HCT116 (cell line): ENCODE measurements at regions not wholly inside any gene's neighbourhood (a gene's known extent, or its start where the extent isn't known, plus 50 kb on each side); places are given as distances from the start of the nearest gene placed in this dataset.

Experiments
- ATAC-seq: fragments of 200-7000 bp; cut with Tn5 transposase; 2 replicates; pipeline ENCODE4 v1.9.1; 2020; ENCODE audit warnings: mild to moderate bottlenecking, moderate library complexity
- BruUV-seq: library from RNA; stranded (reverse); fragments of 400-500 nt; replicated peaks from 2 replicates; lab custom pipeline; 2021; lab: Mats Ljungman, UMichigan
- CTCF ChIA-PET: fragments of 300-600 bp; sonication (Branson Sonifier 250); formaldehyde crosslinking; loops from one replicate; lab custom pipeline; 2021; ENCODE audit warnings: antibody characterized with exemption; lab: Charles Lee
- POLR2A ChIA-PET: fragments of 300-600, 350-600 bp; sonication (Branson Sonifier 250); formaldehyde crosslinking; loops from one replicate; lab custom pipeline; 2021; ENCODE audit warnings: antibody characterized with exemption; lab: Charles Lee
- RAD21 ChIA-PET, 2 experiments: fragments of 300-600 bp; sonication (Branson Sonifier 250); formaldehyde crosslinking; loops; one replicate each; lab custom pipeline; 2023; ENCODE audit warnings: low total read pairs in 2 of 2; ENCODE audit not compliant: uncharacterized antibody in 2 of 2, unreplicated experiment in 2 of 2, low non-redundant PET in 1 of 2; lab: Charles Lee
- DNase-seq: peaks from one replicate; pipeline ENCODE4 v3.0.0-alpha.2; 2010; ENCODE audit warnings: low read depth, low spot score
- H2AFZ ChIP-seq: fragments of 200-600 bp; shearing (Covaris generic), sonication (generic); 2 replicates; pipeline ENCODE4 v1.6.1; 2017; ENCODE audit warnings: low read depth, mixed run types, mixed read lengths, antibody characterized with exemption, low read length; ENCODE audit not compliant: poor library complexity, severe bottlenecking
- H3K27ac ChIP-seq: 2 replicates; pipeline ENCODE4 v1.5.1; 2012; ENCODE audit warnings: low read depth, low read length
- H3K27me3 ChIP-seq: fragments of 200-600 bp; sonication (generic); 2 replicates; pipeline ENCODE4 v1.6.1; 2016; ENCODE audit warnings: mixed run types, low read length, mixed read lengths; ENCODE audit not compliant: insufficient read depth
- H3K36me3 ChIP-seq, 2 experiments: fragments of 200-500 bp in 1 of 2; fragments of 200-600 bp in 1 of 2; sonication (Bioruptor generic) in 1 of 2; sonication (generic) in 1 of 2; 2 replicates each; pipeline versions ENCODE4 v1.5.1 to v1.6.1; 2014 to 2016; ENCODE audit warnings: low read length in 2 of 2, inconsistent platforms in 1 of 2, mixed read lengths in 1 of 2, mixed run types in 1 of 2; ENCODE audit not compliant: insufficient read depth in 2 of 2, control insufficient read depth in 1 of 2
- H3K4me1 ChIP-seq, 2 experiments: fragments of 200-600 bp in 1 of 2; sonication (generic) in 1 of 2; 2 replicates each; pipeline versions ENCODE4 v1.5.1 to v1.6.1; 2012 to 2017; ENCODE audit warnings: low read length in 2 of 2, inconsistent platforms in 1 of 2, mild to moderate bottlenecking in 1 of 2, mixed read lengths in 1 of 2, mixed run types in 1 of 2, moderate library complexity in 1 of 2; ENCODE audit not compliant: insufficient read depth in 2 of 2, control insufficient read depth in 1 of 2
- H3K4me2 ChIP-seq: fragments of 200-600 bp; sonication (generic); 2 replicates; pipeline ENCODE4 v1.6.1; 2017; ENCODE audit warnings: mixed run types, low read length, mixed read lengths
- H3K4me3 ChIP-seq, 2 experiments: fragments of 200-600 bp in 1 of 2; sonication (generic) in 1 of 2; replicated peaks in 1 of 2; 2 replicates each; pipeline ENCODE4 v1.5.1; 2011 to 2016; ENCODE audit warnings: low read length in 2 of 2, control low read depth in 1 of 2, low read depth in 1 of 2, mild to moderate bottlenecking in 1 of 2, mixed read lengths in 1 of 2, mixed run types in 1 of 2
- H3K79me2 ChIP-seq: fragments of 200-600 bp; sonication (generic); 2 replicates; pipeline ENCODE4 v1.6.1; 2017; ENCODE audit warnings: mild to moderate bottlenecking, mixed run types, low read length, moderate library complexity, mixed read lengths; ENCODE audit not compliant: insufficient read depth
- H3K9ac ChIP-seq: fragments of 200-600 bp; sonication (generic); 2 replicates; pipeline ENCODE4 v1.6.1; 2016; ENCODE audit warnings: low read length, mixed read lengths
- H3K9me2 ChIP-seq: fragments of 200-600 bp; sonication (generic), shearing (Covaris generic); 2 replicates; pipeline ENCODE4 v1.6.1; 2017; ENCODE audit warnings: mixed run types, mild to moderate bottlenecking, moderate library complexity; ENCODE audit not compliant: insufficient read depth
- H3K9me3 ChIP-seq, 2 experiments: fragments of 200-500 bp in 1 of 2; fragments of 200-600 bp in 1 of 2; sonication (Bioruptor generic) in 1 of 2; sonication (generic) in 1 of 2; 2 replicates each; pipeline ENCODE4 v1.6.1; 2014 to 2017; ENCODE audit warnings: low read length in 2 of 2, mixed read lengths in 2 of 2, inconsistent platforms in 1 of 2, low read depth in 1 of 2, mild to moderate bottlenecking in 1 of 2, mixed run types in 1 of 2, moderate library complexity in 1 of 2; ENCODE audit not compliant: control insufficient read depth in 1 of 2, insufficient read depth in 1 of 2
- H4K20me1 ChIP-seq: fragments of 200-600 bp; sonication (generic), shearing (Covaris generic); 2 replicates; pipeline ENCODE4 v1.6.1; 2017; ENCODE audit warnings: mixed run types, mild to moderate bottlenecking, moderate library complexity; ENCODE audit not compliant: insufficient read depth
- CBX3 ChIP-seq: IDR thresholded peaks from 2 replicates; pipeline ENCODE4 v1.6.1; 2012; ENCODE audit warnings: low read depth
- CTCF ChIP-seq, 3 experiments: fragments of 200-600 bp in 1 of 3; sonication (generic) in 1 of 3; IDR thresholded peaks in 2 of 3; conservative IDR thresholded peaks in 1 of 3; 2 replicates each; pipeline ENCODE4 v1.5.1; 2012 to 2017; ENCODE audit warnings: low read depth in 2 of 3, low read length in 2 of 3, antibody characterized with exemption in 1 of 3, borderline replicate concordance in 1 of 3, control low read depth in 1 of 3, mild to moderate bottlenecking in 1 of 3, mixed read lengths in 1 of 3, mixed run types in 1 of 3, moderate library complexity in 1 of 3; ENCODE audit not compliant: insufficient read depth in 1 of 3
- EGR1 ChIP-seq: IDR thresholded peaks from 2 replicates; pipeline ENCODE4 v1.6.1; 2012; ENCODE audit warnings: low read depth
- ELF1 ChIP-seq: IDR thresholded peaks from 2 replicates; pipeline ENCODE4 v1.6.1; 2012; ENCODE audit warnings: low read depth, borderline replicate concordance
- EZH2 ChIP-seq: fragments of 200-600 bp; sonication (generic); IDR thresholded peaks from 2 replicates; pipeline ENCODE4 v1.6.1; 2017; ENCODE audit warnings: antibody characterized with exemption, mixed run types
- EZH2phosphoT487 ChIP-seq: fragments of 200-600 bp; IDR thresholded peaks from 2 replicates; pipeline ENCODE4 v1.6.1; 2018; ENCODE audit warnings: antibody characterized with exemption, borderline replicate concordance
- FOSL1 ChIP-seq: IDR thresholded peaks from 2 replicates; pipeline ENCODE4 v1.6.1; 2012; ENCODE audit warnings: low read depth
- JUND ChIP-seq: IDR thresholded peaks from 2 replicates; pipeline ENCODE4 v1.6.1; 2012
- MAX ChIP-seq: IDR thresholded peaks from 2 replicates; pipeline ENCODE4 v1.6.1; 2012
- POLR2A ChIP-seq: IDR thresholded peaks from 2 replicates; pipeline ENCODE4 v1.7.0; 2011; ENCODE audit warnings: borderline replicate concordance; ENCODE audit not compliant: insufficient read depth, insufficient read length; ENCODE audit errors: extremely low read depth
- POLR2AphosphoS5 ChIP-seq: IDR thresholded peaks from 2 replicates; pipeline ENCODE4 v1.6.1; 2011; ENCODE audit warnings: mild to moderate bottlenecking, low read depth, low read length, moderate library complexity
- SIN3A ChIP-seq: IDR thresholded peaks from 2 replicates; pipeline ENCODE4 v1.6.1; 2012; ENCODE audit warnings: low read depth
- SP1 ChIP-seq: IDR thresholded peaks from 2 replicates; pipeline ENCODE4 v1.6.1; 2012; ENCODE audit warnings: low read depth
- SRF ChIP-seq: IDR thresholded peaks from 2 replicates; pipeline ENCODE4 v1.6.1; 2012; ENCODE audit warnings: low read depth
- YY1 ChIP-seq: IDR thresholded peaks from 2 replicates; pipeline ENCODE4 v1.6.1; 2011; ENCODE audit warnings: low read length, low read depth, moderate library complexity, mild to moderate bottlenecking; ENCODE audit not compliant: insufficient replicate concordance; ENCODE audit errors: extremely low read depth
- ZBTB33 ChIP-seq: IDR thresholded peaks from 2 replicates; pipeline ENCODE4 v1.6.1; 2011; ENCODE audit warnings: mild to moderate bottlenecking, low read length, moderate library complexity; ENCODE audit not compliant: insufficient replicate concordance; ENCODE audit errors: extremely low read depth
- ZNF274 ChIP-seq: fragments of 200-500 bp; sonication (Bioruptor generic); IDR thresholded peaks from 2 replicates; pipeline ENCODE4 v1.6.1; 2014; ENCODE audit warnings: mild to moderate bottlenecking, low read depth, low read length, inconsistent platforms
- intact Hi-C: fragments of 100-400 bp; cut with micrococcal nuclease; formaldehyde crosslinking; loops from 2 replicates; pipeline ENCODE4 v1.10.0; 2022

GRCh38 chr7:15123901-15124300 is 221.3 kb upstream of the DGKB start:
- Histone ChIP-seq H2AFZ (no peak overlapping the region), H3K36me3 (no peaks in the 10 kb centered on the region), H3K79me2 (no peaks in the 10 kb centered on the region), H3K4me2 (no peak overlapping the region), H3K27me3 (no peaks in the 10 kb centered on the region), H3K9ac (no peak overlapping the region), H3K4me3 (no peak overlapping the region), H4K20me1 (no peaks in the 10 kb centered on the region), H3K4me1 (no peaks in the 10 kb centered on the region), H3K9me2 (no peaks in the 10 kb centered on the region), H3K9me3 (no peaks in the 10 kb centered on the region), H3K27ac (no peak overlapping the region)
- TF ChIP-seq MAX: no peak
- TF ChIP-seq JUND: no peak
- no peak for TF ChIP-seq POLR2A
- TF ChIP-seq YY1: no peak
- no peak for TF ChIP-seq EZH2phosphoT487
- no peak for DNase-seq
- POLR2A ChIA-PET: no interaction called here
- intact Hi-C loops: no loop called here
- no TSS peak for BruUV-seq
- no peak for ATAC-seq
- CTCF ChIA-PET: no interaction called here
- RAD21 ChIA-PET: no interaction called here

- BruUV-seq: no TSS peak
- no peaks in the 10 kb centered on the region for H3K9me2 ChIP-seq
- H2AFZ ChIP-seq: no peak overlapping the region
- CTCF ChIA-PET: no interaction called here
- intact Hi-C loops: no loop called here
- no peak overlapping the region for H3K9ac ChIP-seq
- POLR2A ChIA-PET: no interaction called here
- RAD21 ChIA-PET: no interaction called here
- DNase-seq (no peak), ATAC-seq (no peak)
- no peak overlapping the region for H3K27ac ChIP-seq
- no peak overlapping the region for H3K4me3 ChIP-seq
- no peaks in the 10 kb centered on the region for H3K9me3 ChIP-seq
- H3K36me3 ChIP-seq: no peaks in the 10 kb centered on the region
- H3K79me2 ChIP-seq: no peaks in the 10 kb centered on the region
- no peaks in the 10 kb centered on the region for H3K27me3 ChIP-seq
- H3K4me2 ChIP-seq: no peak overlapping the region
- no peaks in the 10 kb centered on the region for H3K4me1 ChIP-seq
- H4K20me1 ChIP-seq: no peaks in the 10 kb centered on the region
- TF ChIP-seq YY1: no peak
- no peak for TF ChIP-seq ELF1
- no peak for TF ChIP-seq CTCF (IDR thresholded peaks at IDR 0.05 in 2 of 3, conservative IDR thresholded peaks at IDR 0.05 in 1 of 3; ENCODE audit: borderline replicate concordance in 1 of 3, insufficient read depth in 1 of 3, low read depth in 2 of 3, low read length in 2 of 3)
- TF ChIP-seq ZBTB33: no peak
- no peak for TF ChIP-seq CBX3
- TF ChIP-seq EZH2: no peak
- no peak for TF ChIP-seq SRF
- TF ChIP-seq MAX: no peak
- TF ChIP-seq ZNF274: no peak
- TF ChIP-seq SP1: no peak
- TF ChIP-seq POLR2AphosphoS5: no peak
- no peak for TF ChIP-seq EGR1
- TF ChIP-seq FOSL1: no peak
- TF ChIP-seq EZH2phosphoT487: no peak
- TF ChIP-seq JUND: no peak
- no peak for TF ChIP-seq SIN3A
- TF ChIP-seq, all 23 proteins: peak for 0
Measured at GRCh38 chr7:15113752-15114151, 211.2 kb upstream of the DGKB start.
